GM19468 (cell line): ENCODE measurements at regions not wholly inside any gene's neighbourhood (a gene's known extent, or its start where the extent isn't known, plus 50 kb on each side); places are given as distances from the start of the nearest gene placed in this dataset.
"Not testable (repeated sequence)": the region's sequence is repeated elsewhere in the genome, so short reads cannot be mapped to it uniquely, and the experiment has no call there.

ENCODE experiments used
- ATAC-seq: cut with Tn5 transposase; IDR thresholded peaks from one replicate; pipeline ENCODE4 v1.9.1; 2021; ENCODE audit warnings: mild to moderate bottlenecking, moderate library complexity, moderate number of reproducible peaks; ENCODE audit not compliant: unreplicated experiment; ENCODE audit errors: extremely low read depth

- ATAC-seq: not testable (repeated sequence)
Measured at GRCh38 chr1:148432318-148432717, 50.8 kb downstream of the PPIAL4G start.

DNA sequence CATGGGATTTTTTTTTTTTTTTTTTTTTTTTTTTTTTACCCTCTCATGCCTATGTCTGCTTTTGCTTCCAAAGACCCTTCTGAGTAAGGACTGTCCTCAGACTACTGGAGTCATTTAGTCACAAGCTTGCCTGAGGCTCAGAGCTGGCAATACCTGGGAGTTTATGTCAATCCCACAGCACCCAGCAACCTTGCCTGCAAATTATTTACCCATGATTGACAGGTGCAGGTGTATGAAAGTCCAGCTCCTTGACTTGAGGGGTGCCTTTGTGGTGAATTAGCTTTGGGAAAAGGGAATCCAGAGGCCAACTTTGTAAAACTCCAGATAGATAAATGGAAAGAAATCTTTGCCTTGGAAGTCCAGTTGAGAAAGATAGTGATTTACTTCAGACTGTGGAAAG lies 53.2 kb downstream of the PPIAL4G start:
- ATAC-seq: not testable (repeated sequence)

- ATAC-seq: not testable (repeated sequence)
Measured at GRCh38 chr1:148426940-148427611, 56.0 kb downstream of the PPIAL4G start.

- ATAC-seq: not testable (repeated sequence)
Measured at GRCh38 chr1:148426385-148426784, 56.7 kb downstream of the PPIAL4G start.

DNA sequence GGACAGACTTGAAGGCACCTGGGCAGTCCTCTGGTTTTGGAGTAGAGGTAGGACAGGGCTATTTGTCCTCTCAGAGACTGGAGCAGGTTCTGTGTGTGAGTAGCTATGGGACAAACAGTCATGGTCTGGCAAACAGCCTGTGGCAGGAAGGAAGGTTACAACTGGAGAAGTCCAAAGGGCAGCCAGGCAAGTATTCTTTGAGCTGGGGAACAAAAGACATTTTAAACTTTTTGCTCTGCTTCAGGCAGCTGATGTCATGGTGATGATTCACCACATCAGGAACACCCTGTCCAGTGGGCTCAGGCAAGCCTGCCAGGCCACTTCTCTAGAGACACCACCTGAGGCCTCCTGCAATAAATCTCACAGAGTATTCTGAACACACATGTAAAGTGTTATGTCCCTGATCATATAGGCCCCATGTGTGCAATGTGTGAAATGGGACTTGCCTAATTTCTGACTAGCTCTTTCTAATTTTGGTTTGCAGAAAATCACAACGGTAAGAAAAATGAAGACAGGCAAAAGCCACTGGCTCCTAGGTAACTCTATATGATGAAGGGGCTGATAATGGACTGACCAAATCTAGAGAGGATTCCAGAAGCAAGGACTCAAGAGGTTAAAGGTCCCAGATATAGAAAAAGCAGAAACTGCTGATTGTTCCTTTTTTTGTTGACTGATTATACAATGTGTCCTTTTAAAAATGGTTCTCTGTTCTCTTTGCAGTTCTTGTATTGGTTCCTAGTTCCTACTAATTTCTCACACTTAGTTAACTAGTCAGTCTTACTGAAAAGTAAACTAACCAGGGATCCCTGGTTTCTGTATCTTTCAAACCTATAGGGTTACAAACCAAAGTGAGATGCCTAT lies 58.7 kb downstream of the PPIAL4G start:
- not testable (repeated sequence) for ATAC-seq

DNA sequence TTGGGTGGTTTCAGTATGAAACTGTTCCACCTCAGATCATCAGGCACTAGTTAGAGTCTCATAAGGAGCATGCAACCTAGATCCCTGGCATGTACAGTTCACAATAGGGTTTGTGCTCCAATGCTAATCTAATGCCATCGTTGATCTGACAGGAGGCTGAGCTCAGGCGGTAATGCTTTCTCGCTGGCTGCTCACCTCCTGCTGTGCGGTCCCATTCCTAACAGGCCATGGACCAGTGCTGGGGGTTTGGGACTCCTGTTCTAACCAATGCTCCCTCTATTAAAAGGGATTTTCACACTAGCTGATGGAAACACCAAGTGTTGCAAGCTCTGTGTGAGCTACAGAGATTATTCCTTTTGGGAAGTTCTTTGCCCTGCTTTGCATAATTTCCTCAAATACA lies 60.2 kb downstream of the PPIAL4G start:
- not testable (repeated sequence) for ATAC-seq

- not testable (repeated sequence) for ATAC-seq
Measured at GRCh38 chr1:148417241-148417640, 65.9 kb downstream of the PPIAL4G start.

GRCh38 chr1:148413385-148413784 lies 69.7 kb downstream of the PPIAL4G start:
- not testable (repeated sequence) for ATAC-seq

- ATAC-seq: not testable (repeated sequence)
Measured at GRCh38 chr1:148404786-148405568, 78.1 kb downstream of the PPIAL4G start.

DNA sequence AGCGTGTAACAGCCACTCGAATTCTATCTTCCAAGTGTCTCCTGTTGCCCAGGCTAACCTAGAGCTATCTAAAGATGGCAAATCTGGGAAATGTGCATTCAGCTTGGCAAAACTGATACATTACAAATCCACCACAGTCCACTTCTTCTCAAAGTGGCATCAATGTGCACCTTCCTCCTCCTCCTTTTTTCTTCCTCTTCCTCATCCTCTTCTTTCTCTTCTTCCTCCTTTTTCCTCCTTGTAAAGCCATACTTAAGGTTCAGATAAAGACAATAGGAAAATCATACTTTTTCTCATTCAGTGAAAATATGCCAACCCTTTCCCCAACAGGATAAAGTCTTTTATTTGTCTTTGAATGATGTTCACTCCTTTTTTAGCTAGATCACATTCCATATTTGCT lies 79.2 kb downstream of the PPIAL4G start:
- not testable (repeated sequence) for ATAC-seq

DNA sequence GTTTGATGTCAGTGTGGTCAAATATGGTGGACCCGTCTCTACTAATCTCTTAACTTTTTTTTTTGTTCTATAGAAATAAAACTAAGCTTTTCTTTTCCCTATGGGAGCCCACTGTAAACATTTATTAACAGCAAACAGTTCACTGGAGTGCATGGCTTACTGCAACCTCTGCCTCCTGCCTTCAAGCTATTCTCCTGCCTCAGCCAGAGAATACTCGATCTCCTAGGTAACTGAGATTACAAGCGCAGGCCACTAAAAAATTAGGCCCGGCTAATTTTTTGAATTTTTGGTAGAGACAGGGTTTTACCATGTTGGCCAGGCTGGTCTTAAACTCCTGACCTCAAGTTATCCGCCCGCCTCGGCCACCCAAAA lies 80.0 kb downstream of the PPIAL4G start:
- not testable (repeated sequence) for ATAC-seq

DNA sequence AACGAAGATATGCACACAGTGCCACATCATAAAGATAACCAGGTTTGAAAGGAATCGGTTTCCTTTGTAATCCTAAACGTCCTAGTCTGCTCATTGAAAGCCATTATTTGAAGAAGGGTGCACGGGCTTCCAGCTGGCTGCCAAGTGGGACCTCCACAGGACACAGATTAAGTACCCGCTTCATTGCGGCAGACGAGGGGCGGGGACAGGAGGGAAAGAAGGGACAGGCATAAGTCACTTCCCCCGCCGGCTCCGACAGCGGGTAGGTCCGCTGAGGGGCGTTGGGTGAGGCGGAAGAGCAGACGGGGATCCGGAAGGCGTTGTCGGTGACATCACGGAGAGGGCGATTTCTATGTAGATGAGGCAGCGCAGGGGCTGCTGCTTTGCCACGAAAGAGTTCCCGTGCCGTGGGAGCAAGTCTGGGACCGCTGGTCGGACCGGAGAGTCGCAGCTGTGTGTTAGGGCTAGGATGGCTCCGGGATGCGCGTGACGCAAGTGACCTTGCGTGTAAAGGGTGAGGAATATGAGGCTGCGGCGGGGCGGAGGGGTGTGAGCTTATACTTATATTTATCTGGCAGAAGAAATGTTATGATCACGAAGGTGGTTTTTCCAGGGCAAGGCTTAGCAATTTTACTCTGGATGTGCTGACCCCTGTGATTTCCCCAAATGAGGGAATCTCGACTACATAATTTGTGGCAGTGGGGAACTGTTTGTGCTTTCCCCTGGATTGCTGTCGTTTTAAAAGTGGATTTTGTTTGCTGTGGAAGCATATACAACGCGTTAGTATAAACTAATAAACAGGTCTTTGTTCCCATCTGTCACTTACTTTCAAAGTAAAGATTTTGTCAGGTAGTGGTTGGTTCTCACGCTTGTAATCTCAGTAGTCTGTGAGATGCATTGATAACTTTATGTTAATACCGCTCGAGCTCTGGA lies 80.7 kb downstream of the PPIAL4G start:
- peak; percentile 76 for ATAC-seq

DNA sequence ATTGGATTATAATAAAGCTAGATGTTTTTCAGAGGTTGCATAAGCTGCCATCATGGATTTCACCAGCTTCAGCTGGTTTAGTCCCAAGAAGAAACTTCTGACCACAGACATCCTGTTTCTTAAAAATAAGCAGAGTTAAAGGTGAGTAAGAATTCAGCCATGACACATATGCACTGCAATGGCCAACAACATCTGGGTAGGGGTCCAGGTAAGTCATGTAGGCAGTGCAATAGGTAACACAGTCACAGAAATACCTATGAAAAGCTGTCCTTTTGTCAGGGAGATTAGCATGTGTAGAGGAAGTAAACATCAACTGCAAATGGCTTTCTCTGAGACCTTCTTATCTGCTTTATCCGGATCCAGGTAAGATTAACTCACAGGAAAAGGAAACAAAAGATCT lies 85.6 kb downstream of the PPIAL4G start:
- not testable (repeated sequence) for ATAC-seq

- ATAC-seq: not testable (repeated sequence)
Measured at GRCh38 chr1:148392505-148392904, 90.6 kb downstream of the PPIAL4G start.

DNA sequence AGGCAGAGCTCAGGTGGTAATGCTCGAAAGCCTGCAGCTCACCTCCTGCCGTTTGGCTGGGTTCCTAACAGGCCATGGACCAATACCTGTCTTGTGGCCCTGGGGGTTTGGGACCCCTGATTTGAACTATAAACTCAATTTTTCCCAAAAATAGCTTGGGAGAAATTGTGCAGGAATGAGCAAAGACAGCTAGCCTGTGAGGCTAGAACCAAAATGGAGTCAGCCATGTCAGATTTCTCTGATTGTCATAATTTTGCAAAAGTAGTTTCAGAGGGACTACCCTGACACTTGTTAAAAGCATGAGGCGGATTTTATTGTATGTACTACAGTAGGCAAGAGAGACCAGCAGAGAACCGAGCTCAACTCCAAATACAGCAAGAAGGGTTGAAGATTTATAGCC lies 91.8 kb downstream of the PPIAL4G start:
- ATAC-seq: not testable (repeated sequence)

DNA sequence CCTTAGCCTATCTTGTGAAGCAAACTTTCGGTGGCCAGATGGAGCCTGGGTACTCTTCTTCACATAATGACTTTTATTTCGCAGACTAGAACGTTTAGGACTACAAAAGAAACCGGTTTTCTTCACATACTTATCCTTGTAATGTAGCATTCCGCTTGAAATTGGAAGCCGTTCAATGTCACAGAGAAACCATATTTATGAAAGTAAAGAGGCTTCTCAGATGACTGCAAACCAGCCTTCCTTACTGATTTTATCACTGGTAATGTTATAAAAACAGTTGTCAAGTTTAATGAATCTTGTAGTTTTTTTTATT lies 94.1 kb downstream of the PPIAL4G start:
- no peak for ATAC-seq

DNA sequence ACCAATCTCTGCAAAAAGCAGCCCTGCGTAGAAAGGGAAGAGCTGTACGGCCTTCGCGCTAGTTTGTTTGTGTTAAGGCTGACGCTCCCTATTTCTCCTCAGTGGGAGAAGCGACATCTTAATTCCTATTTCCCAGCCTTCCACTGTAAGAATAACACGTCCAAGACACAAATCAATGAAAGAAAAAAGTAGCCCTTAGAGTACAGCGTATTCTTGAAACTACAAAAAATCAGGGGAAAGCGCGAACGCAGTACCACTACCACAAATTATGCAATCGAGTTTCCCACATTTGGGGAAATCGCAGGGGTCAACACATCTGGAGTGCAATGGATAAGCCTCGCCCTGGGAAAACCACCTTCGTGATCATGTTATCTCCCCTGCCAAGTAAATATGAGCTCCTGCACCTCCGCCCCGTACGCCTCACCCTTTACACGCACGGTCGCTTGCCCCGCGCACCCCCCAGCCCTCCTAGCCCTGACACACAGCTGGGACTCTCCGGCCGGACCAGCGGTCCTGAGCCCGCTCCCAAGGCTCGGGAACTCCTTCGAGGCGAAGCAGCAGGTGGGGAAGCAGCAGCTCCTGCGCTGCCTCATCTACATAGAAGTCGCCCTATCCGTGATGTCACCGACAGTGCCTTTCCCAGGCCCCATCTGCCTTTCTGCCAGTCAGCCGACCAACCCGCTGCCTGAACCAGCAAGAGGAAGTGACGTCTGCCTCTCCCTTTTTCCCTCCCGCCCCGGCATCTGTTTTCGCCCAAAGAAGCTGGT lies 94.7 kb downstream of the PPIAL4G start:
- ATAC-seq: no peak

DNA sequence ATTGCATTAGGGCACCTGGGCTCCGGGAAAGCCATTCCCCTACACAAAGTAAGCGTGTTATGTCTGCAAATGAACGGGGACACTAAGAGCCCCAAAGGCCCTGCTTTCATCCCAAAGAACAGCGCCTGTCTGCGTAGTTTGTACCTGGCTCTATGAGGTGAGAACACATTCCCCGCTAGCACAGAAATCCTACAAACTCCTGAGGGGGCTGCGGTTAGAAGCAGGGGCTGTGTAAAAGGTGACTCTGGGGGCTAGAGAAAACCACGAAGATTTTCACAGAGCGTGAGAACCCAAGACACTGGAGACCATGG lies 95.2 kb downstream of the PPIAL4G start:
- not testable (repeated sequence) for ATAC-seq
